ENCODE measurements at regions not wholly inside any gene's neighbourhood (a gene's known extent, or its start where the extent isn't known, plus 50 kb on each side); places are given as distances from the start of the nearest gene placed in this dataset.
"Not testable (repeated sequence)": the region's sequence is repeated elsewhere in the genome, so short reads cannot be mapped to it uniquely, and the experiment has no call there.

DNA sequence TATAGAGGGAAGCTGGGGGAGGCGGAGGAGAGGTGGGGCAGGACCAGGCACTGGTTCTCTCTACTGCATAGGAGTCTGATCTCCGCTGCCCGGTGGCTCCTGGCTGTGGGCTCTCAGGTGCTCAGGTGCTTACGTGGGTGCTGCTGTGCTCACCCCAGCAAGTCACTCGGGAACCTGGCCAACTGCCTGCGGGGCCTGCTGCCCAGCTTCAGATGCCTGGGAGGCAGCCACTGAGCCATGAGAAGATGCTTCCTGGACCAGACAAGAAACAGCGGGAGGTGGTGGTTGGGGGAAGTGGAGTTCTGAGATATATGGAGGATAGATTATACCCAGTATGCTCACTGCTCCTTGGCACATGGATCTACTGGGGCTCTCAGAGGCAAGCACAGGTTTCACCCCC lies 1303.4 kb downstream of the TBC1D22A start:
- no peak for DNase-seq (ENCODE audit: low spot score)
- TF ChIP-seq, protein P1, sequence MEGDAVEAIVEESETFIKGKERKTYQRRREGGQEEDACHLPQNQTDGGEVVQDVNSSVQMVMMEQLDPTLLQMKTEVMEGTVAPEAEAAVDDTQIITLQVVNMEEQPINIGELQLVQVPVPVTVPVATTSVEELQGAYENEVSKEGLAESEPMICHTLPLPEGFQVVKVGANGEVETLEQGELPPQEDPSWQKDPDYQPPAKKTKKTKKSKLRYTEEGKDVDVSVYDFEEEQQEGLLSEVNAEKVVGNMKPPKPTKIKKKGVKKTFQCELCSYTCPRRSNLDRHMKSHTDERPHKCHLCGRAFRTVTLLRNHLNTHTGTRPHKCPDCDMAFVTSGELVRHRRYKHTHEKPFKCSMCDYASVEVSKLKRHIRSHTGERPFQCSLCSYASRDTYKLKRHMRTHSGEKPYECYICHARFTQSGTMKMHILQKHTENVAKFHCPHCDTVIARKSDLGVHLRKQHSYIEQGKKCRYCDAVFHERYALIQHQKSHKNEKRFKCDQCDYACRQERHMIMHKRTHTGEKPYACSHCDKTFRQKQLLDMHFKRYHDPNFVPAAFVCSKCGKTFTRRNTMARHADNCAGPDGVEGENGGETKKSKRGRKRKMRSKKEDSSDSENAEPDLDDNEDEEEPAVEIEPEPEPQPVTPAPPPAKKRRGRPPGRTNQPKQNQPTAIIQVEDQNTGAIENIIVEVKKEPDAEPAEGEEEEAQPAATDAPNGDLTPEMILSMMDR (IDR thresholded peaks at IDR 0.05; ENCODE audit: extremely low read depth, missing control alignments) = no peak

DNA sequence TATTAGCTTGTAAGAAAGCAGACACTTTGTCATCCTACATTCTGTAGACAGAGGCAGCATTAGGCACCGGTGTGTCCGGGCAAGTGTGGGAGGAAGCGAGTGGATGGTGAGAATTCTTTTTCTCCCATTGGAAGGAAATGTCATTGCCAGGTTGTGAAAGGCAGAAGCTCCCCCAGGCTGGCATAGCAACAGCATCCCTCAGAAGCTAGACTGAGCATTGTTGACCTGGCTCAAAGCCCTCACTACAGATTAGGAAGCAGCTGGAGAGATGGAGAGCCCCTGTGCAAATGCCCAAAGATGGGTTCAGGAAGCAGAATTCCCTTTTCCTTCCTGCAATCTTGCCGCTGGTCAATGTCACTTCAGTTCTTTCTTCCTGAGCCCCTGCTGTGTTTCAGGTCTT lies 1299.3 kb downstream of the TBC1D22A start:
- TF ChIP-seq, protein P1 (IDR thresholded peaks at IDR 0.05; ENCODE audit: extremely low read depth, missing control alignments) = no peak
- no peak for DNase-seq (ENCODE audit: low spot score)

DNA sequence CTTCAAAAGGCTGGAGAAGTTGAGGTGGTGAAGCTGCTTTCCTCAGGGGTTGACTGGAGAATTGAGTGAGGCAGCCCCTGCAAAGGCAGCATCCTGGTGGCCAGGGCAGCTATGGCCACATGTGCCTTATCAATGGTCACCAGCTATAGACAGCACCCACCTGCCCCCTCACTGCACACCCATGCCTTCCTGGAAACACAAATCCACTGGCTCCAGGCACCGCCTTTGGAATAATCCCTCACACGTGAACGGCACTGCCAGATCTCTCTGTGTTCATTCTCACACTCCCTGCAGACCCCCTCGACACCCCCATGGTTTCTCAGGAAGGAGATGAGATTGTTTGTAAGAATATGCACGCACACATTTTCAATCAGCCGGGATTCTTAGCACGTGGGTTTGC lies 1297.8 kb downstream of the TBC1D22A start:
- TF ChIP-seq, protein P1 (IDR thresholded peaks at IDR 0.05; ENCODE audit: extremely low read depth, missing control alignments) = no peak
- DNase-seq (ENCODE audit: low spot score) = no peak

DNA sequence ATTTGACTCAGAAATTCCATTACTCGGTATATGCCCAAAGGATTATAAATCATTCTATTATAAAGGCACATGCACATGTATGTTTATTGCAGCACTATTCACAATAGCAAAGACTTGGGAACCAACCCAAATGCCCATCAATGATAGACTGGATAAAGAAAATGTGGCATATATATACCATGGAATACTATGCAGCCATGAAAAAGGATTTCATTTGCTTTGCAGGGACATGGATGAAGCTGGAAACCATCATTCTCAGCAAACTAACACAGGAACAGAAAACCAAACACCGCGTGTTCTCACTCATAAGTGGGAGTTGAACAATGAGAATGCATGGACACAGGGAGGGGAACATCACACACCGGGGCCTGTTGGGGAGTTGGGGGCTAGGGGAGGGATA lies 1297.1 kb downstream of the TBC1D22A start:
- not testable (repeated sequence) for DNase-seq (ENCODE audit: low spot score)

DNA sequence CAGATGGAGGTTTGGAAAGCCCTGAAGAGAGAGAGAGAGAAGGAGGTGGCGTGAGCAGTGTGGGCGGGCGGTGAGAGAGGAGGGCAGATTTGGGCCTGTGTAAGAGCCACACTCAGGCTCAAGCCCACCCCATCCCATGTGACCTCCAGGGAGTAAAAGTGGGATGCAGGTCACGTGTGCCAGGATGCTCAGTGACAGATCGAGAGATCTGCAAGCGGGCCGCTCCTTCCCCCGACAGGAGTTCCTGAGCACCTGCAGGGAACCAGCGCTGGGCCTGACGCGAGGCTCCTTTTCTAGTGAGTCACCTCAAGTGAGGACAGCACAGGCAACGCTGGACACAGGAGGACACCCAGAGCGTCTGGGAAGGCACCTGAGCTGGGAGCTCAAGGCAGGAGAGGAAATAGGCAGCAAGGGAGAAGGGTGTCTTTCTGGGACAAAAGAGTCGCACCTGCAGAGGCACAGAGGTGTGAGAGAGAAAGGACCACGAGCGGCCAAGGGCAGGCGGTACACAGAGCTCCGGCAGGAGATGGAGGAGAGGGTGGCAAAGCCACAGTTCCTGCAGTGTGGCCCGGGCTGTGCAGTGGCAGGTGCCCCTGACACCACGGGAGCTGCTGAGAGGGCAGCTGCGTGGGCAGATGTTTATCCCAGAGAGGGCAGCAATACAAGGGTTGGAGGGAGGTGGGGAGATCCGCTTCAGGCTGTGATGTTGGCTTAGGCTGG lies 1294.8 kb downstream of the TBC1D22A start:
- TF ChIP-seq, protein P1 (IDR thresholded peaks at IDR 0.05; ENCODE audit: extremely low read depth, missing control alignments) = no peak
- DNase-seq (ENCODE audit: low spot score) = no peak

DNA sequence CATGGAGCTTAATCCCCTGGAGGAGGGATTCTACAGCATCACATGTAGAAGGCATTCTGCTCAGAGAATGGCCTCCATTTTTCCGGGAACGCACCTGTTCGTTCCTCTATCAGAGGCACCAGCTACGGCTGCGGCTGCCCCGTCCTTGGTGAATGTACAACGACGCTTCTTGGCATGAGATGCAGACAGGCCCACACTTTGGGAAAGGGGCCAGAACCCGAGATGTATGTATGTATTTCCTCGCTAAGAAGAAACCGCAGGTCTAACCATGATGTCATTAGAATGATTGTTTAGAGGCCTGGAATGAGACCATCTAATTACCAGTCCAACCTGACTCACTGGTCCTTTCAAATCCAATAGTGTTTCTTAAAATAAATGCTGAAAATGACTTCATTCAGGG lies 1293.4 kb downstream of the TBC1D22A start:
- TF ChIP-seq, protein P1 (IDR thresholded peaks at IDR 0.05; ENCODE audit: extremely low read depth, missing control alignments) = no peak
- no peak for DNase-seq (ENCODE audit: low spot score)

DNA sequence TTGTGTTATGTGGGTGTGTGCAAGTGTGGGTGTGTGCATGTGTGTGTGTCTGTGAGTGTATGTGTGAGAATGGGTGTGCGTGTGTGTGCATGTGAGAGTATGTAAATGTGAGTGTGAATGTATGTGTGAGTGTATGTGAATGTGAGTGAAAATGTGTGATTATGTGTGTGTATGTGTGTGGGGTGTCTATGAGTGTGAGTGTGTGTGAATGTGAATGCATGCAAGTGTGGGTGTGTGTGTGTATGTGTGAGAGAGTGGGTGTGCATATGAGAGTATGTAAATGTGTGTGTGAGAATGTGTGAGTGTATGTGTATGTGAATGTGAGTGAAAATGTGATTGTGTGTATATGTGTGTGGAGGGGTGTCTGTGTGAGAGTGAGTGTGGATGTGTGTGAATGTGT lies 1292.7 kb downstream of the TBC1D22A start:
- TF ChIP-seq, protein P1 (IDR thresholded peaks at IDR 0.05; ENCODE audit: extremely low read depth, missing control alignments) = no peak

DNA sequence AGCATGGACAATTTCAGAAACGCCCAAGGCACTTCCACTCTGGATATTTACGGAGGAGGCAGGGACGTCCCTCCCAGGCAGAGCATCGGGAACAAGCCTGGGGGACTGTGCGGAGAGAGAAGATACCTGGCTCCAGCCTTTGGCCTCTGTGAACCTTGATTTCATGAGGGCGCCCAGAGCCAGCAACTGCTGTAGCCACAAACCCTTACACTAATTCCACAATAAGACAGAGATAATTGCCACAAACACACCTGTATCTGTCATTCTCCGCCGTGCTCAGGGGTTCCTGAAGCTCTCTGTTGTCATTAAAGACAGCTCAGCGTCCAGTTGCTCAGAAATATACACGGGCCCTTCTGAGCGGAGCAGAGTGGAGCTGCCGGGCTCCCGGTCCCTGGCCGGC lies 1292.1 kb downstream of the TBC1D22A start:
- TF ChIP-seq, protein P1 (IDR thresholded peaks at IDR 0.05; ENCODE audit: extremely low read depth, missing control alignments) = no peak
- DNase-seq (ENCODE audit: low spot score) = no peak

More for the DNA sequence above, 1292.7 kb downstream of the TBC1D22A start:
- no peak for DNase-seq (ENCODE audit: low spot score)

Measured in GM20000 (cell line).